SK-N-SH (cell line): ENCODE measurements at regions not wholly inside any gene's neighbourhood (a gene's known extent, or its start where the extent isn't known, plus 50 kb on each side); places are given as distances from the start of the nearest gene placed in this dataset.

ENCODE experiments used
- CTCF ChIP-seq: fragments of 200-600 bp; sonication (generic); IDR thresholded peaks from 2 replicates; pipeline ENCODE4 v1.6.1; 2017; ENCODE audit warnings: antibody characterized with exemption, mild to moderate bottlenecking, moderate library complexity
- NFIC ChIP-seq: IDR thresholded peaks from 2 replicates; pipeline ENCODE4 v1.4.0; 2012; ENCODE audit warnings: borderline replicate concordance
- REST ChIP-seq: IDR thresholded peaks from 2 replicates; pipeline ENCODE4 v1.6.1; 2012; ENCODE audit warnings: mild to moderate bottlenecking, low read depth, low read length, moderate library complexity
- SMC3 ChIP-seq: IDR thresholded peaks from 2 replicates; pipeline ENCODE4 v1.6.1; 2012; ENCODE audit warnings: low read depth, low read length, improper control_type of control experiment
- YY1 ChIP-seq: IDR thresholded peaks from 2 replicates; pipeline ENCODE4 v1.4.0; 2012; ENCODE audit warnings: low read depth, mild to moderate bottlenecking
- TF ChIP-seq, protein P1 (sequence below): IDR thresholded peaks from 2 replicates; pipeline ENCODE4 v1.4.0; 2012; ENCODE audit warnings: low read depth

DNA sequence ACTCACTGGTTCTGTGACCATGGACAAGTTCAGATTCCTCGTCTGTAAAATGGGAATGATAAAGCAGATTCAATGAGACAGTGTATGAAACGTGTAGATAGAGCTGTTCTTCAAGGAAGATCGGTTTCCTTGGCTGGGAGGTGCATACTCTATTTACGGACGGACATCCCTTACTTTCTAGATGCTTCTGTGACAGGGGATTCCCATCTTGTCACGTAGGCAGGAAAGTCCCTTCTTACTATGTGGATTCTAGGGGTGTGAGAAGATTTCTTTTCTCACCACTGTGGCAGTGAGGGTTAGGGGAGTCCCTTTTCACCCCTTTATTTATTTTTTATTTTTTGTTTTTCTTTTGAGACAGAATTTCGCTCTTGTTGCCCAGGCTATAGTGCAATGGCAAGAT is 180.9 kb upstream of the TBL1XR1 start:
- TF ChIP-seq SMC3 (no peak), YY1 (no peak), NFIC (no peak), CTCF (no peak), REST (no peak)
- TF ChIP-seq, protein P1, sequence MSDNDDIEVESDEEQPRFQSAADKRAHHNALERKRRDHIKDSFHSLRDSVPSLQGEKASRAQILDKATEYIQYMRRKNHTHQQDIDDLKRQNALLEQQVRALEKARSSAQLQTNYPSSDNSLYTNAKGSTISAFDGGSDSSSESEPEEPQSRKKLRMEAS: no peak
